ENCODE measurements at regions not wholly inside any gene's neighbourhood (a gene's known extent, or its start where the extent isn't known, plus 50 kb on each side); places are given as distances from the start of the nearest gene placed in this dataset.

GRCh38 chr2:207403141-207403540, 126.6 kb upstream of the CREB1 start:
- DNase-seq: no peak

GRCh38 chr2:207403950-207404349, 125.8 kb upstream of the CREB1 start:
- DNase-seq: peak in 2 of 51 donors; percentile 2 to 6

- DNase-seq: no peak
Measured at GRCh38 chr2:207405150-207405549, 124.6 kb upstream of the CREB1 start.

GRCh38 chr2:207408086-207408794, 121.5 kb upstream of the CREB1 start:
- no peak for DNase-seq

GRCh38 chr2:207409517-207409916, 120.2 kb upstream of the CREB1 start:
- DNase-seq: no peak

- DNase-seq: no peak
Measured at GRCh38 chr2:207412787-207413310, 116.9 kb upstream of the CREB1 start.

- no peak for DNase-seq
Measured at GRCh38 chr2:207413376-207413907, 116.3 kb upstream of the CREB1 start.

GRCh38 chr2:207416111-207416510, 113.7 kb upstream of the CREB1 start:
- no peak for DNase-seq

GRCh38 chr2:207416900-207417299, 112.9 kb upstream of the CREB1 start:
- DNase-seq: no peak

- DNase-seq: no peak
Measured at GRCh38 chr2:207417301-207417718, 112.5 kb upstream of the CREB1 start.

- no peak for DNase-seq
Measured at GRCh38 chr2:207418419-207418818, 111.3 kb upstream of the CREB1 start.

- no peak for DNase-seq
Measured at GRCh38 chr2:207419331-207419730, 110.4 kb upstream of the CREB1 start.

- no peak for DNase-seq
Measured at GRCh38 chr2:207421671-207422070, 108.1 kb upstream of the CREB1 start.

- no peak for DNase-seq
Measured at GRCh38 chr2:207422380-207422779, 107.4 kb upstream of the CREB1 start.

- no peak for DNase-seq
Measured at GRCh38 chr2:207423886-207424285, 105.9 kb upstream of the CREB1 start.

- no peak for DNase-seq
Measured at GRCh38 chr2:207427986-207428385, 101.8 kb upstream of the CREB1 start.

- no peak for DNase-seq
Measured at GRCh38 chr2:207428573-207428972, 101.2 kb upstream of the CREB1 start.

- no peak for DNase-seq
Measured at GRCh38 chr2:207432453-207432852, 97.3 kb upstream of the CREB1 start.

GRCh38 chr2:207434306-207434705, 95.5 kb upstream of the CREB1 start:
- no peak for DNase-seq

GRCh38 chr2:207434899-207435465, 94.8 kb upstream of the CREB1 start:
- no peak for DNase-seq

GRCh38 chr2:207437136-207437523, 92.6 kb upstream of the CREB1 start:
- no peak for DNase-seq

GRCh38 chr2:207437524-207438143, 92.1 kb upstream of the CREB1 start:
- no peak for DNase-seq
